HL-60 (cell line): ENCODE measurements at regions not wholly inside any gene's neighbourhood (a gene's known extent, or its start where the extent isn't known, plus 50 kb on each side); places are given as distances from the start of the nearest gene placed in this dataset.

Source experiments
- DNase-seq, 2 experiments: peaks; one replicate each; pipeline ENCODE4 v3.0.0-alpha.2; 2010 to 2020; ENCODE audit warnings: low read depth in 1 of 2, low spot score in 1 of 2
- H3K27ac ChIP-seq: fragments of 250-450 bp; sonication (Bioruptor Pico); replicated peaks from 2 replicates; pipeline ENCODE4 v1.5.1; 2020; ENCODE audit warnings: mild to moderate bottlenecking, moderate library complexity
- H3K27me3 ChIP-seq: fragments of 250-450 bp; sonication (Bioruptor Pico); 2 replicates; pipeline ENCODE4 v1.5.1; 2021; ENCODE audit warnings: mild to moderate bottlenecking, moderate library complexity; ENCODE audit not compliant: insufficient read depth, poor library complexity, severe bottlenecking
- H3K4me3 ChIP-seq: replicated peaks from 2 replicates; pipeline ENCODE4 v1.5.1; 2011; ENCODE audit warnings: mild to moderate bottlenecking, control low read depth, low read length; ENCODE audit not compliant: insufficient read depth
- CTCF ChIP-seq: IDR thresholded peaks from one replicate; pipeline ENCODE4 v1.5.1; 2011; ENCODE audit warnings: low read length, control low read depth, inconsistent platforms; ENCODE audit not compliant: insufficient read depth
- GABPA ChIP-seq: IDR thresholded peaks from 2 replicates; pipeline ENCODE4 v1.6.1; 2012; ENCODE audit warnings: low read depth
- POLR2AphosphoS5 ChIP-seq: IDR thresholded peaks from 2 replicates; pipeline ENCODE4 v1.6.1; 2012; ENCODE audit warnings: low read depth
- REST ChIP-seq: IDR thresholded peaks from 2 replicates; pipeline ENCODE4 v1.6.1; 2012; ENCODE audit warnings: low read depth; ENCODE audit not compliant: insufficient replicate concordance
- SPI1 ChIP-seq: IDR thresholded peaks from 2 replicates; pipeline ENCODE4 v1.6.1; 2012; ENCODE audit warnings: low read depth, mild to moderate bottlenecking, borderline replicate concordance

GRCh38 chr9:113709721-113710120 is 166.4 kb upstream of the ZNF618 start:
- no peak for TF ChIP-seq GABPA
- no peak for TF ChIP-seq SPI1
- no peak for TF ChIP-seq POLR2AphosphoS5
- no peak for DNase-seq
- Histone ChIP-seq H3K27me3 (no peaks in the 10 kb centered on the region), H3K4me3 (no peak overlapping the region), H3K27ac (no peak overlapping the region)

GRCh38 chr9:113711251-113711650 is 164.9 kb upstream of the ZNF618 start:
- Histone ChIP-seq H3K27me3 (no peaks in the 10 kb centered on the region), H3K4me3 (no peak overlapping the region), H3K27ac (no peak overlapping the region)
- TF ChIP-seq CTCF (no peak), GABPA (no peak), SPI1 (no peak), REST (no peak), POLR2AphosphoS5 (no peak)
- no peak for DNase-seq

GRCh38 chr9:113712053-113712452 is 164.1 kb upstream of the ZNF618 start:
- DNase-seq = no peak
- Histone ChIP-seq H3K27ac (no peak overlapping the region), H3K27me3 (no peaks in the 10 kb centered on the region), H3K4me3 (no peak overlapping the region)
- TF ChIP-seq SPI1 = no peak
- no peak for TF ChIP-seq CTCF
- TF ChIP-seq POLR2AphosphoS5 = no peak
- TF ChIP-seq GABPA = no peak

GRCh38 chr9:113715086-113715485 is 161.0 kb upstream of the ZNF618 start:
- TF ChIP-seq SPI1 (no peak), CTCF (no peak), POLR2AphosphoS5 (no peak), GABPA (no peak), REST (no peak)
- no peaks in the 10 kb centered on the region for H3K27me3 ChIP-seq
- DNase-seq = no peak
- no peak overlapping the region for H3K4me3 ChIP-seq
- no peak overlapping the region for H3K27ac ChIP-seq
